Retinal pigment epithelial cell (primary cell): ENCODE measurements at regions not wholly inside any gene's neighbourhood (a gene's known extent, or its start where the extent isn't known, plus 50 kb on each side); places are given as distances from the start of the nearest gene placed in this dataset.

ENCODE experiments used
- DNase-seq: peaks from one replicate; pipeline ENCODE4 v3.0.0-alpha.2; 2010; ENCODE audit warnings: low read depth
- H3K4me3 ChIP-seq: 2 replicates; pipeline ENCODE4 v1.5.1; 2011; ENCODE audit warnings: mild to moderate bottlenecking, low read length, control low read depth, moderate library complexity
- TF ChIP-seq, protein P1 (sequence below): conservative IDR thresholded peaks from 2 replicates; pipeline ENCODE4 v1.5.1; 2011; ENCODE audit warnings: low read depth, low read length, control low read depth, inconsistent platforms

DNA sequence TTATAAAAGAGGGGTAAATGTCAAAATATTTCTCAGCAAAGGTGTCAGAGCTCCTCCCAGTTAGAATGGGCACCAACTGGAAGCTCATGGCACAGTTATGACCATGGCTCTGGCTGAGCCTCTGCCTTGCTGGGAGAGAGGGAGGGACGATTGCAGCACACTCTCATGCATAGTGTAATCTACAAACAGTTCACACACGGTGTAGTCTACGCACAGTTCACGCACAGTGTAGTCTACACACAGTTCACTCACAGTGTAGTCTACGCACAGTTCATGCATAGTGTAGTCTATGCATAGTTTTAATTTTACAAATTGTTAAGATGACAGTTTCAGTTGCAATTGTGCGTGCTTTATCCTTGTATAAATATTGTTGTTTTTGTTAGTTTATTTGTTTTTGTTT is 1474.6 kb upstream of the TMEM132C start:
- TF ChIP-seq, protein P1, sequence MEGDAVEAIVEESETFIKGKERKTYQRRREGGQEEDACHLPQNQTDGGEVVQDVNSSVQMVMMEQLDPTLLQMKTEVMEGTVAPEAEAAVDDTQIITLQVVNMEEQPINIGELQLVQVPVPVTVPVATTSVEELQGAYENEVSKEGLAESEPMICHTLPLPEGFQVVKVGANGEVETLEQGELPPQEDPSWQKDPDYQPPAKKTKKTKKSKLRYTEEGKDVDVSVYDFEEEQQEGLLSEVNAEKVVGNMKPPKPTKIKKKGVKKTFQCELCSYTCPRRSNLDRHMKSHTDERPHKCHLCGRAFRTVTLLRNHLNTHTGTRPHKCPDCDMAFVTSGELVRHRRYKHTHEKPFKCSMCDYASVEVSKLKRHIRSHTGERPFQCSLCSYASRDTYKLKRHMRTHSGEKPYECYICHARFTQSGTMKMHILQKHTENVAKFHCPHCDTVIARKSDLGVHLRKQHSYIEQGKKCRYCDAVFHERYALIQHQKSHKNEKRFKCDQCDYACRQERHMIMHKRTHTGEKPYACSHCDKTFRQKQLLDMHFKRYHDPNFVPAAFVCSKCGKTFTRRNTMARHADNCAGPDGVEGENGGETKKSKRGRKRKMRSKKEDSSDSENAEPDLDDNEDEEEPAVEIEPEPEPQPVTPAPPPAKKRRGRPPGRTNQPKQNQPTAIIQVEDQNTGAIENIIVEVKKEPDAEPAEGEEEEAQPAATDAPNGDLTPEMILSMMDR = no peak

DNA sequence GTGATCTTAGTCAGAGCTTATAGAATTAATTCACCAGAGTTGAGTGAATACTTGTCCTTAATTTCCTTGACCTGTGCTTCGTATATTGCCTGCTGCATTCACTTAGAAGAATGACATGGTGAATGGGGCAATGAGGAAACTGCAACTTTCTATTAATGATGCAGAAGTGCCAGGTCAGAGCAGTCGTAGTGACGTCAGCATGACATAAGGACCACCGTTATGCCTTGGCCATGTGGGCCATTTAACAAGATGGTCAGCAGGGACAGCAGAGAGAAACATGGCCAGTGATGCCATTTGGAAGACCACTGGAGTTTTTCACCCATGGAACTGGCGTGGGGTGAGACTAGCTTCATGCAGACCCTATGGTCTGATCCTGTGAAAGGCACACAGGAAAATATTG is 1469.4 kb upstream of the TMEM132C start:
- DNase-seq = no peak
- H3K4me3 ChIP-seq = no peak overlapping the region
- TF ChIP-seq, protein P1 = no peak

More for the DNA sequence above, 1474.6 kb upstream of the TMEM132C start:
- no peak overlapping the region for H3K4me3 ChIP-seq
- no peak for DNase-seq

DNA sequence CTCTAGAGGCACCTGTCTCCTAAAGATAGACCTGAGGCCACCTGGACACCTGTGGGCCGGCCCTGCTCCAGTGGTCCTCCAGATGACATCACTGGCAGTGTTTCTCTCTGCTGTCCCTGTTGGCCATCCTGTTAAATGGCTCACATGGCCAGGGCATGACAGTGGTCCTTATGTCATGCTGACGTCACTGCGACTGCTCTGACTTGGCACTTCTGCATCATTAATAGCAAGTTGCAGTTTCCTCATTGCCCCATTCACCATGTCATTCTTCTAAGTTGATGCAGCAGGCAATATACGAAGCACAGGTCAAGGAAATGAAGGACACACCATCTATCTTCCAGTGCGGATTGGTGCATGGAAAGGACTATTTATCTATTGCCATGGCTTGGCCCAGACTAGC is 1468.5 kb upstream of the TMEM132C start:
- TF ChIP-seq, protein P1 = no peak
- DNase-seq = no peak
- no peak overlapping the region for H3K4me3 ChIP-seq

DNA sequence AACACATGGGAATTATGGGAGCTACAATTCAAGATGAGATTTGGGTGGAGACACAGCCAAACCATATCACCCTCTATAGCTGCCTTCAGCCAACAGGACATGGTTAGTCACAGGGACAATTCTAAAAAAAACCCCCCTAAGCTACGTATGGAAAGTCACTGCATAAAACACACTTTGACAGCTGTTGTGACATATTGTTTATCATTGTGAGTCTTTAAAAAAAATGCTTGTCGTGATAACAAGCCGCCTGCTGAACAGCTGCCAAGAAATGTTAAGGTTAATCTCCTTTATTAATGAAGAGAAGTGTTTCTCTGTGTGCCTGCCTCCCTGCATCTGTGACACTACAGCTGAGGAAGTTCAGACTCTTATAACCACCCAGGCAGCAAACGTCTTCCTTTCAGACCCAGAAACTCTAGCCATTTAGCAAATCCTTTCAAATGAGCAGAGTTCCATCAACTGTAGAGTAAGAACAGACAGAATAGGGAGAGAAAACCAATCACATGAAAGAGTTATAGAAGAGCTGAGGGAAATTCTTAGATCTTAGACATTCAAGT is 1459.6 kb upstream of the TMEM132C start:
- TF ChIP-seq, protein P1 = no peak
- DNase-seq = no peak
- no peak overlapping the region for H3K4me3 ChIP-seq

DNA sequence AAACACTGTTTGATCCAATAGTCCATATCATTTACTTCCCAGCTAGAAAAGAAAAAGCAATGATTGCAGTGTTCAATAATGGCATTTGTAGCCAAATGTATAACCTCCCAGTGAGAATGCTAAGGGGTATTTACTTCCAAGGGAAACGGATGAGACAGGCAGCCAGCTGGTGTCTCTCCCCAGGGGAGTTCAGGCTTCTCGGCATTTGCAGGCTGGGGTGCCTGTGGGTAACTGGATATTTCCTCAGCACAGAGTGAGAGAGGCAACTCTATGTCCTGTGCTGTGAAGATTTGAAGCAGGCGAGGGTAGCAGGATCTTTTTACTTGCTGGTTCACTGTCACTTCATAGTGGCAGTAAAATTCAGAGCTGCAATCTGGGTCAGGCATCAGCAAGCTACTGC is 1455.6 kb upstream of the TMEM132C start:
- TF ChIP-seq, protein P1 = no peak
- DNase-seq = no peak

DNA sequence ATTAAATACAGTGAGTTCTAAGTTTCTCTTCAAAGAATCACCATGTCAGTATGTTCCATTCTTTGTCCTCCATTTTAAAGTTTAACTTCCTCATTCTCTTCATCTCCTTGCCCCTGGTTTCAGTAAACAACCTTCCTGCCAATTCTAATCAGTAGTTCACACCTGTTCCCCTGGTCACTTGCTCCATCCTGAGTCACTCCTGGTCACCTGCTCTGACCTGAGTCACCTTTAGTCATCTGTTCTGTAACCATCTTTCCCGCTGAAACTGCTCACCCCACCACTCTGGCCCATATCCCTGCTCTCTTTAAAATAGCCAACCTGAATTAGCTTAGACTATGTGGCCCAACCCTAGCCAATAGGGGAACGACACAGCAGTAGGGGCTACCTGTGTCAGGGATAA is 1447.4 kb upstream of the TMEM132C start:
- no peak for DNase-seq
- no peak overlapping the region for H3K4me3 ChIP-seq
- TF ChIP-seq, protein P1 = no peak

More for the DNA sequence above, 1455.6 kb upstream of the TMEM132C start:
- no peak overlapping the region for H3K4me3 ChIP-seq
